Liver (tissue), 8 donors: ENCODE measurements at regions not wholly inside any gene's neighbourhood (a gene's known extent, or its start where the extent isn't known, plus 50 kb on each side); places are given as distances from the start of the nearest gene placed in this dataset.

Experiments
- DNase-seq: peaks from one replicate; pipeline ENCODE4 v3.0.0-alpha.2; 2017; ENCODE audit warnings: low spot score
- H3K27ac ChIP-seq, 2 donors: one replicate each; pipeline ENCODE4 v1.7.0; 2013; ENCODE audit warnings: inconsistent platforms in 2 of 2, low read length in 2 of 2, control low read depth in 1 of 2, low read depth in 1 of 2, mild to moderate bottlenecking in 1 of 2
- H3K27me3 ChIP-seq, 4 donors: one replicate each; pipeline versions ENCODE4 v1.6.1 to v1.7.0; 2013; ENCODE audit warnings: low read length in 3 of 4, inconsistent platforms in 1 of 4, mild to moderate bottlenecking in 1 of 4, moderate library complexity in 1 of 4; ENCODE audit not compliant: control insufficient read depth in 4 of 4, insufficient read depth in 4 of 4
- H3K36me3 ChIP-seq, 4 donors: one replicate each; pipeline versions ENCODE4 v1.6.1 to v1.7.0; 2013; ENCODE audit warnings: low read length in 3 of 4, mild to moderate bottlenecking in 3 of 4, low read depth in 1 of 4, moderate library complexity in 1 of 4; ENCODE audit not compliant: control insufficient read depth in 4 of 4, insufficient read depth in 3 of 4
- H3K4me1 ChIP-seq, 4 donors: one replicate each; pipeline versions ENCODE4 v1.6.1 to v1.7.0; 2013; ENCODE audit warnings: low read length in 3 of 4, mild to moderate bottlenecking in 3 of 4, moderate library complexity in 1 of 4; ENCODE audit not compliant: control insufficient read depth in 4 of 4, insufficient read depth in 4 of 4
- H3K4me3 ChIP-seq, 3 donors: one replicate each; pipeline versions ENCODE4 v1.6.1 to v1.7.0; 2013; ENCODE audit warnings: low read length in 3 of 3, control low read depth in 1 of 3, low read depth in 1 of 3, mild to moderate bottlenecking in 1 of 3
- H3K9ac ChIP-seq, 2 donors: one replicate each; pipeline ENCODE4 v1.7.0; 2013; ENCODE audit warnings: low read length in 2 of 2, mild to moderate bottlenecking in 2 of 2, moderate library complexity in 2 of 2, control low read depth in 1 of 2, low read depth in 1 of 2
- H3K9me3 ChIP-seq, 4 donors: one replicate each; pipeline versions ENCODE4 v1.6.1 to v1.7.0; 2013; ENCODE audit warnings: low read length in 3 of 4; ENCODE audit not compliant: control insufficient read depth in 4 of 4
- ATF3 ChIP-seq: IDR thresholded peaks from 2 replicates; pipeline ENCODE4 v1.6.1; 2016; ENCODE audit warnings: antibody characterized with exemption
- EGR1 ChIP-seq, 2 donors: IDR thresholded peaks; 2 replicates each; pipeline ENCODE4 v1.6.1; 2016 to 2018; ENCODE audit warnings: antibody characterized with exemption in 2 of 2, low read depth in 2 of 2
- FOXA1 ChIP-seq: IDR thresholded peaks from 2 replicates; pipeline ENCODE4 v1.6.1; 2016; ENCODE audit warnings: antibody characterized with exemption
- FOXA2 ChIP-seq: IDR thresholded peaks from 2 replicates; pipeline ENCODE4 v1.6.1; 2016; ENCODE audit warnings: antibody characterized with exemption
- GABPA ChIP-seq, 2 donors: IDR thresholded peaks in 1 of 2; conservative IDR thresholded peaks in 1 of 2; 2 replicates each; pipeline ENCODE4 v1.6.1; 2016; ENCODE audit warnings: antibody characterized with exemption in 2 of 2, mild to moderate bottlenecking in 1 of 2, moderate library complexity in 1 of 2
- HNF4A ChIP-seq, 2 donors: conservative IDR thresholded peaks; 2 replicates each; pipeline ENCODE4 v1.6.1; 2016; ENCODE audit warnings: antibody characterized with exemption in 2 of 2, mild to moderate bottlenecking in 2 of 2
- HNF4G ChIP-seq: IDR thresholded peaks from 2 replicates; pipeline ENCODE4 v1.6.1; 2016; ENCODE audit warnings: antibody characterized with exemption
- JUND ChIP-seq, 2 donors: IDR thresholded peaks; 2 replicates each; pipeline ENCODE4 v1.6.1; 2016; ENCODE audit warnings: antibody characterized with exemption in 2 of 2
- NR2F2 ChIP-seq: IDR thresholded peaks from 2 replicates; pipeline ENCODE4 v1.6.1; 2016; ENCODE audit warnings: antibody characterized with exemption
- RAD21 ChIP-seq, 2 donors: IDR thresholded peaks; 2 replicates each; pipeline ENCODE4 v1.6.1; 2016; ENCODE audit warnings: antibody characterized with exemption in 2 of 2, mild to moderate bottlenecking in 2 of 2
- REST ChIP-seq: IDR thresholded peaks from 2 replicates; pipeline ENCODE4 v1.6.1; 2016; ENCODE audit warnings: antibody characterized with exemption, mild to moderate bottlenecking
- RXRA ChIP-seq, 2 donors: IDR thresholded peaks; 2 replicates each; pipeline ENCODE4 v1.6.1; 2017 to 2018; ENCODE audit warnings: antibody characterized with exemption in 2 of 2, mild to moderate bottlenecking in 1 of 2
- SP1 ChIP-seq: IDR thresholded peaks from 2 replicates; pipeline ENCODE4 v1.6.1; 2018; ENCODE audit warnings: antibody characterized with exemption, mild to moderate bottlenecking
- TAF1 ChIP-seq: conservative IDR thresholded peaks from 2 replicates; pipeline ENCODE4 v1.6.1; 2016; ENCODE audit warnings: antibody characterized with exemption, mild to moderate bottlenecking
- YY1 ChIP-seq: IDR thresholded peaks from 2 replicates; pipeline ENCODE4 v1.6.1; 2016; ENCODE audit warnings: antibody characterized with exemption, mild to moderate bottlenecking
- ZBTB33 ChIP-seq: IDR thresholded peaks from 2 replicates; pipeline ENCODE4 v1.6.1; 2016; ENCODE audit warnings: antibody characterized with exemption
- WGBS: extraction: QIAGEN DNeasy Blood & Tissue Kit; methylation state at CpG from one replicate; pipeline ENCODE4 v1.1.7; 2013; 5-methylcytosine and 5-hydroxymethylcytosine counted together
- TF ChIP-seq, protein P1 (sequence below): fragments of 150-350 bp; IDR thresholded peaks from 2 replicates; pipeline ENCODE4 v1.5.1; 2017; ENCODE audit warnings: improper control_type of control experiment, low read depth, low read length; ENCODE audit not compliant: missing input control
- TF ChIP-seq, protein P2 (sequence below): IDR thresholded peaks from 2 replicates; pipeline ENCODE4 v1.6.1; 2016; ENCODE audit warnings: antibody characterized with exemption
- donor health status: healthy.
- donor health status: healthy.
- donor health status: healthy.
- donor health status: healthy.
- donor health status: healthy.

DNA sequence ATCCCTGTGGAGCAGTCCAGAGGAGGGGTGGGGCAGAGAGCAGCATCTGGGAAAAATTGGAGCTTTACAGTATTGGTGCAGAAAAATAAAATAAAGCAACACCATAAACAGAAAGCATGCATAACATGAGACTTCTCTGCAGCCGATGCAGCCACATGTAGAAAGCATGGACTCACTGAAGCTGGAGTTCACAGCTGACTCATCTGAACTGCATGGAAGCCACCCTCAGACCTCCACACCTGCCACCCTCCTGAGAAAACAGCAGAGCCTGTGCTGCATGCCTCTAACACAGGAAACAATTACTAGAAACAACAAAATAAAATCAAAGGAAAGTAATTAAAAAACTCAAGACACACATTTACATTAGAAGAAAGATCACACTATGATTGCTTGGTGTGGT is 169.4 kb upstream of the ALKAL2 start:
- DNase-seq, result no peak
- no peak overlapping the region for H3K4me3 ChIP-seq
- H3K27me3 ChIP-seq, result peaks cover 0 to 5% (median 1%) of the 10 kb centered on the region in 4 donors
- WGBS, result 76% methylated on average over 1 of the region's 1 CpG
- H3K36me3 ChIP-seq, result no peaks in the 10 kb centered on the region
- H3K9me3 ChIP-seq, result no peaks in the 10 kb centered on the region
- no peak overlapping the region for H3K27ac ChIP-seq
- no peaks in the 10 kb centered on the region for H3K4me1 ChIP-seq
- TF ChIP-seq FOXA1, result no peak
- no peak for TF ChIP-seq HNF4G
- no peak for TF ChIP-seq FOXA2
- no peak for TF ChIP-seq JUND (IDR thresholded peaks at IDR 0.05)
- no peak for TF ChIP-seq HNF4A (conservative IDR thresholded peaks at IDR 0.05)
- no peak for TF ChIP-seq NR2F2
- TF ChIP-seq RAD21 (IDR thresholded peaks at IDR 0.05), result no peak
- TF ChIP-seq SP1, result no peak
- TF ChIP-seq REST, result no peak
- no peak for TF ChIP-seq YY1
- no peak for TF ChIP-seq ATF3
- no peak for TF ChIP-seq ZBTB33
- H3K9ac ChIP-seq, result no peak overlapping the region

- Histone ChIP-seq H3K27ac (no peak overlapping the region), H3K4me3 (no peak overlapping the region), H3K36me3 (no peaks in the 10 kb centered on the region), H3K9me3 (no peaks in the 10 kb centered on the region), H3K27me3 (peaks cover 0 to 5% (median 1%) of the 10 kb centered on the region in 4 donors), H3K4me1 (no peaks in the 10 kb centered on the region), H3K9ac (no peak overlapping the region)
- no peak for DNase-seq
- 67% methylated on average over 2 of the region's 2 CpGs for WGBS
- TF ChIP-seq TAF1 (no peak), HNF4A (conservative IDR thresholded peaks at IDR 0.05) (no peak), RAD21 (IDR thresholded peaks at IDR 0.05) (no peak), FOXA1 (no peak), FOXA2 (no peak), REST (no peak), SP1 (no peak), NR2F2 (no peak), GABPA (IDR thresholded peaks at IDR 0.05 in 1 of 2, conservative IDR thresholded peaks at IDR 0.05 in 1 of 2) (no peak), ZBTB33 (no peak), HNF4G (no peak), JUND (IDR thresholded peaks at IDR 0.05) (no peak), YY1 (no peak), RXRA (IDR thresholded peaks at IDR 0.05) (no peak), ATF3 (no peak), EGR1 (IDR thresholded peaks at IDR 0.05; ENCODE audit: low read depth in 2 of 2) (no peak)
- TF ChIP-seq, protein P1, sequence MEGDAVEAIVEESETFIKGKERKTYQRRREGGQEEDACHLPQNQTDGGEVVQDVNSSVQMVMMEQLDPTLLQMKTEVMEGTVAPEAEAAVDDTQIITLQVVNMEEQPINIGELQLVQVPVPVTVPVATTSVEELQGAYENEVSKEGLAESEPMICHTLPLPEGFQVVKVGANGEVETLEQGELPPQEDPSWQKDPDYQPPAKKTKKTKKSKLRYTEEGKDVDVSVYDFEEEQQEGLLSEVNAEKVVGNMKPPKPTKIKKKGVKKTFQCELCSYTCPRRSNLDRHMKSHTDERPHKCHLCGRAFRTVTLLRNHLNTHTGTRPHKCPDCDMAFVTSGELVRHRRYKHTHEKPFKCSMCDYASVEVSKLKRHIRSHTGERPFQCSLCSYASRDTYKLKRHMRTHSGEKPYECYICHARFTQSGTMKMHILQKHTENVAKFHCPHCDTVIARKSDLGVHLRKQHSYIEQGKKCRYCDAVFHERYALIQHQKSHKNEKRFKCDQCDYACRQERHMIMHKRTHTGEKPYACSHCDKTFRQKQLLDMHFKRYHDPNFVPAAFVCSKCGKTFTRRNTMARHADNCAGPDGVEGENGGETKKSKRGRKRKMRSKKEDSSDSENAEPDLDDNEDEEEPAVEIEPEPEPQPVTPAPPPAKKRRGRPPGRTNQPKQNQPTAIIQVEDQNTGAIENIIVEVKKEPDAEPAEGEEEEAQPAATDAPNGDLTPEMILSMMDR, result no peak
- TF ChIP-seq, protein P2, sequence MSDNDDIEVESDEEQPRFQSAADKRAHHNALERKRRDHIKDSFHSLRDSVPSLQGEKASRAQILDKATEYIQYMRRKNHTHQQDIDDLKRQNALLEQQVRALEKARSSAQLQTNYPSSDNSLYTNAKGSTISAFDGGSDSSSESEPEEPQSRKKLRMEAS, result no peak
Measured at GRCh38 chr2:455913-456312, 168.0 kb upstream of the ALKAL2 start.
